ENCODE measurements at regions not wholly inside any gene's neighbourhood (a gene's known extent, or its start where the extent isn't known, plus 50 kb on each side); places are given as distances from the start of the nearest gene placed in this dataset.

GRCh38 chr10:85492684-85493083 lies 873.9 kb downstream of the GRID1 start:
- TF ChIP-seq CTCF (IDR thresholded peaks at IDR 0.05) (no peak), POLR2A (IDR thresholded peaks at IDR 0.05) (no peak)
